H9 (cell line): ENCODE measurements at regions not wholly inside any gene's neighbourhood (a gene's known extent, or its start where the extent isn't known, plus 50 kb on each side); places are given as distances from the start of the nearest gene placed in this dataset.

Experiments used
- DNase-seq: peaks from one replicate; pipeline ENCODE4 v3.0.0-alpha.2; 2017
- H2AFZ ChIP-seq: one replicate; pipeline ENCODE4 v1.6.1; 2013; ENCODE audit warnings: mild to moderate bottlenecking, low read length, control low read depth, moderate library complexity
- H2AK5ac ChIP-seq: 2 replicates; pipeline ENCODE4 v1.6.1; 2013; ENCODE audit warnings: low read length, control low read depth, mixed read lengths; ENCODE audit not compliant: insufficient read length
- H2BK120ac ChIP-seq: one replicate; pipeline ENCODE4 v1.6.1; 2013; ENCODE audit warnings: low read depth, mild to moderate bottlenecking, low read length, control low read depth, inconsistent platforms; ENCODE audit not compliant: poor library complexity, severe bottlenecking
- H2BK12ac ChIP-seq: 2 replicates; pipeline ENCODE4 v1.6.1; 2013; ENCODE audit warnings: low read length, control low read depth, mixed read lengths, low read depth; ENCODE audit not compliant: insufficient read length
- H2BK15ac ChIP-seq: 2 replicates; pipeline ENCODE4 v1.6.1; 2013; ENCODE audit warnings: low read depth, low read length, control low read depth
- H2BK20ac ChIP-seq: one replicate; pipeline ENCODE4 v1.6.1; 2013; ENCODE audit warnings: low read depth, mild to moderate bottlenecking, low read length, control low read depth, inconsistent platforms; ENCODE audit not compliant: poor library complexity, severe bottlenecking
- H2BK5ac ChIP-seq: 2 replicates; pipeline ENCODE4 v1.6.1; 2013; ENCODE audit warnings: low read length, control low read depth, mixed read lengths; ENCODE audit not compliant: insufficient read length
- H3K14ac ChIP-seq: 2 replicates; pipeline ENCODE4 v1.6.1; 2013; ENCODE audit warnings: low read length, control low read depth; ENCODE audit not compliant: insufficient read depth
- H3K18ac ChIP-seq: 2 replicates; pipeline ENCODE4 v1.6.1; 2013; ENCODE audit warnings: low read depth, mild to moderate bottlenecking, mixed read lengths, low read length, control low read depth; ENCODE audit not compliant: insufficient read length
- H3K23ac ChIP-seq: 2 replicates; pipeline ENCODE4 v1.6.1; 2013; ENCODE audit warnings: low read length, control low read depth, mixed read lengths, low read depth; ENCODE audit not compliant: insufficient read length
- H3K23me2 ChIP-seq: 2 replicates; pipeline ENCODE4 v1.6.1; 2013; ENCODE audit warnings: low read depth, mild to moderate bottlenecking, mixed read lengths, low read length, control low read depth; ENCODE audit not compliant: insufficient read length, poor library complexity, severe bottlenecking
- H3K27ac ChIP-seq: 2 replicates; pipeline ENCODE4 v1.5.1; 2013; ENCODE audit warnings: low read length, control low read depth, mixed read lengths, low read depth; ENCODE audit not compliant: insufficient read length
- H3K27me3 ChIP-seq: 2 replicates; pipeline ENCODE4 v1.6.1; 2013; ENCODE audit warnings: low read length, control low read depth, inconsistent platforms; ENCODE audit not compliant: insufficient read depth
- H3K4ac ChIP-seq: 2 replicates; pipeline ENCODE4 v1.6.1; 2013; ENCODE audit warnings: low read depth, mild to moderate bottlenecking, control low read depth, inconsistent platforms, low read length, moderate library complexity
- H3K4me1 ChIP-seq: 2 replicates; pipeline ENCODE4 v1.6.1; 2013; ENCODE audit warnings: low read length, control low read depth, inconsistent platforms; ENCODE audit not compliant: insufficient read depth
- H3K4me2 ChIP-seq: 2 replicates; pipeline ENCODE4 v1.6.1; 2013; ENCODE audit warnings: low read length, control low read depth, mixed read lengths; ENCODE audit not compliant: insufficient read length, insufficient read depth
- H3K56ac ChIP-seq: 2 replicates; pipeline ENCODE4 v1.6.1; 2013; ENCODE audit warnings: low read depth, mild to moderate bottlenecking, mixed read lengths, low read length, control low read depth; ENCODE audit not compliant: insufficient read length
- H3K79me1 ChIP-seq: 2 replicates; pipeline ENCODE4 v1.6.1; 2013; ENCODE audit warnings: low read depth, mild to moderate bottlenecking, moderate library complexity, low read length, control low read depth, inconsistent platforms; ENCODE audit not compliant: insufficient read depth, poor library complexity, severe bottlenecking
- H3K79me2 ChIP-seq: 2 replicates; pipeline ENCODE4 v1.6.1; 2013; ENCODE audit warnings: low read length, control low read depth, inconsistent platforms; ENCODE audit not compliant: insufficient read depth
- H3K9ac ChIP-seq: 2 replicates; pipeline ENCODE4 v1.6.1; 2013; ENCODE audit warnings: low read length, control low read depth, mixed read lengths; ENCODE audit not compliant: insufficient read length; ENCODE audit errors: extremely low read depth
- H3K9me3 ChIP-seq: one replicate; pipeline ENCODE4 v1.6.1; 2013; ENCODE audit warnings: low read depth, low read length, inconsistent platforms; ENCODE audit not compliant: control insufficient read depth
- H3T11ph ChIP-seq: one replicate; pipeline ENCODE4 v1.6.1; 2013; ENCODE audit warnings: mild to moderate bottlenecking, low read length, control low read depth, inconsistent platforms
- H4K20me1 ChIP-seq: one replicate; pipeline ENCODE4 v1.6.1; 2013; ENCODE audit not compliant: control insufficient read depth, insufficient read length, insufficient read depth
- H4K5ac ChIP-seq: 2 replicates; pipeline ENCODE4 v1.6.1; 2013; ENCODE audit warnings: low read depth, mild to moderate bottlenecking, mixed read lengths, low read length, control low read depth; ENCODE audit not compliant: insufficient read length
- H4K8ac ChIP-seq: replicated peaks from 2 replicates; pipeline ENCODE4 v1.6.1; 2013; ENCODE audit warnings: low read length, control low read depth, mixed read lengths, low read depth; ENCODE audit not compliant: insufficient read length
- H4K91ac ChIP-seq: 2 replicates; pipeline ENCODE4 v1.6.1; 2013; ENCODE audit warnings: low read depth, mild to moderate bottlenecking, moderate library complexity, mixed read lengths, low read length, control low read depth; ENCODE audit not compliant: insufficient read length
- H3K27ac Mint-ChIP-seq, 3 experiments: 2 replicates in 2 of 3; 3 replicates in 1 of 3; pipeline ENCODE4 v1.8.0; 2020 to 2021; ENCODE audit warnings: mixed read lengths in 3 of 3, mild to moderate bottlenecking in 1 of 3, moderate library complexity in 1 of 3
- H3K27me3 Mint-ChIP-seq: 2 replicates; pipeline ENCODE4 v1.8.0; 2021; ENCODE audit warnings: low read depth, mild to moderate bottlenecking, moderate library complexity, mixed read lengths
- H3K36me3 Mint-ChIP-seq, 3 experiments: 2 replicates in 2 of 3; 3 replicates in 1 of 3; pipeline ENCODE4 v1.8.0; 2020 to 2021; ENCODE audit warnings: low read depth in 3 of 3, mixed read lengths in 3 of 3; ENCODE audit not compliant: insufficient read depth in 1 of 3
- H3K4me1 Mint-ChIP-seq, 2 experiments: 2 replicates each; pipeline ENCODE4 v1.8.0; 2020; ENCODE audit warnings: mixed read lengths in 2 of 2
- H3K4me3 Mint-ChIP-seq, 2 experiments: 2 replicates in 1 of 2; 3 replicates in 1 of 2; pipeline ENCODE4 v1.8.0; 2020 to 2021; ENCODE audit warnings: mild to moderate bottlenecking in 2 of 2, mixed read lengths in 2 of 2, moderate library complexity in 1 of 2
- H3K9me3 Mint-ChIP-seq, 2 experiments: 2 replicates in 1 of 2; 3 replicates in 1 of 2; pipeline ENCODE4 v1.8.0; 2020; ENCODE audit warnings: mild to moderate bottlenecking in 2 of 2, mixed read lengths in 2 of 2, moderate library complexity in 1 of 2
- CTCF ChIP-seq: fragments of 200-600 bp; sonication (generic); conservative IDR thresholded peaks from 3 replicates; pipeline ENCODE4 v1.8.0; 2021; ENCODE audit warnings: antibody characterized with exemption, mild to moderate bottlenecking
- WGBS: extraction: QIAGEN DNeasy Blood & Tissue Kit; methylation state at CpG from one replicate; pipeline ENCODE4 v1.1.7; 2013; ENCODE audit warnings: missing lambda C conversion rate, low lambda C conversion rate, mixed read lengths; ENCODE audit not compliant: insufficient read length; ENCODE audit errors: extremely low coverage; 5-methylcytosine and 5-hydroxymethylcytosine counted together

GRCh38 chr14:55505846-55506245, 65.4 kb upstream of the TBPL2 start:
- no peak overlapping the region for H2AK5ac ChIP-seq
- no peak for TF ChIP-seq CTCF
- no peak overlapping the region for H3K14ac ChIP-seq
- no peaks in the 10 kb centered on the region for H3K27me3 Mint-ChIP-seq
- H4K8ac ChIP-seq, result no peak overlapping the region
- H3K27ac ChIP-seq, result no peak overlapping the region
- H2BK15ac ChIP-seq, result no peak overlapping the region
- no peak overlapping the region for H3K4me3 Mint-ChIP-seq
- no peak for DNase-seq
- no peak overlapping the region for H2BK12ac ChIP-seq
- H3K9me3 Mint-ChIP-seq, result no peaks in the 10 kb centered on the region
- H3T11ph ChIP-seq, result no peak overlapping the region
- no peaks in the 10 kb centered on the region for H3K9me3 ChIP-seq
- H3K4me2 ChIP-seq, result no peak overlapping the region
- H3K4me1 Mint-ChIP-seq, result no peaks in the 10 kb centered on the region
- H2BK120ac ChIP-seq, result no peak overlapping the region
- no peak overlapping the region for H3K18ac ChIP-seq
- H2AFZ ChIP-seq, result no peak overlapping the region
- H3K9ac ChIP-seq, result no peak overlapping the region
- H4K20me1 ChIP-seq, result no peaks in the 10 kb centered on the region
- no peak overlapping the region for H3K23ac ChIP-seq
- H2BK20ac ChIP-seq, result no peak overlapping the region
- no peaks in the 10 kb centered on the region for H3K27me3 ChIP-seq
- H3K23me2 ChIP-seq, result no peaks in the 10 kb centered on the region
- no peaks in the 10 kb centered on the region for H3K79me1 ChIP-seq
- H4K5ac ChIP-seq, result no peak overlapping the region
- H3K27ac Mint-ChIP-seq, result no peak overlapping the region; a peak in 1 of 7 replicates
- peaks cover 0 to under 1% (median 0%) of the 10 kb centered on the region in 3 experiments; a peak in 1 of 7 replicates for H3K36me3 Mint-ChIP-seq
- H4K91ac ChIP-seq, result no peak overlapping the region
- no peak overlapping the region for H2BK5ac ChIP-seq
- no CpG with 5 or more reads among the region's 4 CpGs for WGBS
- no peaks in the 10 kb centered on the region for H3K4me1 ChIP-seq
- H3K79me2 ChIP-seq, result no peaks in the 10 kb centered on the region
- no peak overlapping the region for H3K56ac ChIP-seq
- H3K4ac ChIP-seq, result no peak overlapping the region
